DLD1 (cell line): ENCODE measurements at regions not wholly inside any gene's neighbourhood (a gene's known extent, or its start where the extent isn't known, plus 50 kb on each side); places are given as distances from the start of the nearest gene placed in this dataset.
"Not testable (repeated sequence)": the region's sequence is repeated elsewhere in the genome, so short reads cannot be mapped to it uniquely, and the experiment has no call there.

Experiments
- in situ Hi-C: cut with HindIII; loops from 2 replicates; pipeline ENCODE4 v1.10.0; 2017; ENCODE audit warnings: low sequenced_read_pairs

DNA sequence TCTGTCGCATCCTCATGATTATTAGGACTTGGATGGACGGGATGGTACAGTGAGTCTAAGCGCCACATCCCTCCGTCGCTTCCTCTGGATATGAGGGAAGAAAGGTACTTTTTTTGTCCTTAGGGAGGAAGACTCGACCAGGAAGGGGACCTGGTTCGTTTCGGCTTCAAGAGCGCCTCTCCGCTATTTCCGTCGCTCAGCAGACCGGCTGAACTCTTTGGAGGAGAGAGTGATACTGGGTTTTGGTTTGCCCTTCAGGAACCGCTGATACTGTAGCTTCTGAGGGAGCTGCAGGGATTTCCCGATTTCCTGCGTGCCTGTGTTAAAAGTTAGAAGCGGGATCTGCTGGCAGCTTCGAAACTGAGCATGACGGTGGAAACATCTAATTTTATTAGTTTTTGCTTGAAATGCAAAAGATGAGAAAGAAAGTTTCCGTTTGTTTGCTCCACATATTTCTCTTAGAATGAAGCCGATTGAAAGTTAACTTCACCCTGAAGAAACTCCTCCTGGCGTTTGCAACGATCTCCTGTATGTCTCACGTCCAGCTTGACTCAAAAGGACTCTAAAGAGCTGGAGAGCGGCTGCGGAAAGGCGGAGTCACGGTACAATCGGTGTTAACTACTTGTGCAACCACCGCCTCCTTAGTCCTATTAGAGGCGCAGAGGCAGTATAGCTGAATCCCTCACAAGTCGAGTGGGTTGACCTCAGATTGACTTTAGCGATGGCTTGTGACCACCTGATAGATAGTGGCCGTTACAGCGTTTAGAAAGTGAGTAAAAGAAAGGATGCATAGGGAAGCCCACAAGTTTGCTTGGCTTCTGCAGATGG, 129.4 kb downstream of the TRIM27 start:
- in situ Hi-C loops = no loop called here

DNA sequence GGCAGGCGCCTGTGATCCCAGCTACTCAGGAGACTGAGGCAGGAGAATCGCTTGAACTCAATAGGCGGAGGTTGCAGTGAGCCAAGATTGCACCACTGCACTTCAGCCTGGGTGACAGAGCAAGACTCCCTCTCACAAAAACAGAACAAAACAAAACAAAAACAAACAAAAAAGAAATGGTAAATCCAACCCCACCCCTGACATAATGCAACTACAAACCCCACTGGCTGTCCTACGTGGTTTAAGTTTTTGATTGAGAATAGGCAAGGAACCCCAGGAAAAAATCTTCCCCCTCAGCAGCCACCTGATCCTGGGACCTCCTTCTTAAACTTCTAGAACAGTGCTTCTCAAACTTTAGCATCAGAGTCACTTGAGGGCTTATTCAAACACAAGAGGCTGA, 123.1 kb downstream of the TRIM27 start:
- in situ Hi-C loops = not testable (repeated sequence)

DNA sequence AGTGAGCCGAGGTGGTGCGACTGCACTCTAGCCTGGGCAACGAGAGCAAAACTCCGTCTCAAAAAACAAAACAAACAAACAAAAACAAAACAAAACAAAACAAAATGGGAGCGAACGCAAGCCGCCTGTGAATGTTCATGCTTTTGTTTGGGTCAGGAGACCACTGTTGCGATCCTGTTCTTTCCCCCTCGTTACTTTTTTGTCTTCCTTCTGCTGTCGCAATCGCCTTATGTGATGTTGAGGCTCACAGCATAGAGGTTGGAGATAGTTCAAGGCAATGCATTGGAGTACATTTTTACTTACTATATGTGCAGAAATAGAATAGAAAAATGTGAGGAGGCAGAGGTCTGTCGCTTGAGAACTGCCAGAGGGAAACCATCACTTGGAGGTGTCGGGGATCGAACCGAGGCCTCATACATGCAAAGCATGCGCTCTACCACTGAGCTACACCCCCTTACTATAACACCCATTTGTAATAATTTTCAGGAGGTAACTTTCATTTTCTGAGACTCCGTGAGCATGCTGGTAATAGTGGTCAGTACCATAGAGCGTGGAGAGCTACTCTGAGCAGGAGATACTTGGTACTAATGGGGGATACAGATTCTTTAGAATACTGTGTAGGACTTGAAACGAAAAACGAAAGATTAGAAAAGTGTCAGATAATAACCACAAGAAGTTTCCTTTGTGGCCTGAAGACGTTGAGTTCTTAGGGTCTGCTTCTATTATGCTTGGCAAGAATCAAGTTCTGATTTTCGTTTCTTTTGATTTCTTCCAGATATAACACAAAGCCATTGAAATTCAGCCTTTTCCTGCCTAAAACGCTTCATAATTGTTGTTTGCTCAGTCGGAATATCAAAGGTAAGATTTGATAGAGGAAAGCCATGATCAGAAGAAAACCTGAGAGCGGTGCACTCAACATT, 121.1 kb downstream of the TRIM27 start:
- in situ Hi-C loops = no loop called here

DNA sequence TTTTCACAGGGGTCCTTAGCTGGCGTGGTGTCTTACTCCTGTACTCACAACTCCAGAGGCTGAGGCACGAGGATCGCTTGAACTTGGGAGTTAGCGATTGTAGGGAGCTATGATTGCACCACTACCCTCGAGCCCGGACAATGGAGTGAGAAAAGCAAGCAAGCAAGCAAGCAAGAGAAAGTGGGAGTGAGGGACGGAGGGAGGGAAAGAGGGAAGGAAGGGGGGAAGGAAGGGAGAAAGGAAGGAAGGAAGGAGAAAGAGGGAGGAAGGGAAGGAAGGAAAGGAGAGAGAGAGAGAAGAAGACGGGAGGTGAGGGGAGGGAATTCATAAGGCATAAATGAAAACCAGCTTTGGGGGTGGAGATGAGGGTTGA, 120.5 kb downstream of the TRIM27 start:
- in situ Hi-C loops = no loop called here

DNA sequence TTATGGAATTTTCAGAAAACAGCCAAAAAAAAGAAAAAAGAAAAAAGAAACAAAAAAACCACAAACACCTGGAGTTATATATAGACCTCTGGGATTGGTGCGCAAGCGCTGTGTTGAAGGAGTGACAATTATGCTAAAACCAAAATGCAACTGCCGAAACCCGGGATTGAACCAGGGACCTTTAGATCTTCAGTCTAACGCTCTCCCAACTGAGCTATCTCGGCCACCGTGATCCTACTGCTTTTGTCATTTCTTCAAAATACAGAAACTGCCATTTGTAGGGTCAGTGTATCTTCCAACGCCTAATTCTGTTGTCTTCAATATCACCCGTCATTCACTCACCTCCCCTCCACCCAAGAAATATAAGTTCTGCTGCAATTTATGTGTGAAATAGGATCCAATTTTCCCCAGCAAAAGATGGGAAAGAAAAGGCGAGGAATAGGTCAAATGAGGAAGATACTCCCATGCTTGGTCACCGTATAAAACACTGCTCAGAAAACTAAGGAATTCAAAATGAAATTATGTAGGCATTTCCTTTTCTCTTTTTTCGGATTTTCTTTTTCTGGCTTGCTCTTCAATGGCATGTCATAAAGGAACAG, 116.0 kb downstream of the TRIM27 start:
- in situ Hi-C loops = no loop called here

DNA sequence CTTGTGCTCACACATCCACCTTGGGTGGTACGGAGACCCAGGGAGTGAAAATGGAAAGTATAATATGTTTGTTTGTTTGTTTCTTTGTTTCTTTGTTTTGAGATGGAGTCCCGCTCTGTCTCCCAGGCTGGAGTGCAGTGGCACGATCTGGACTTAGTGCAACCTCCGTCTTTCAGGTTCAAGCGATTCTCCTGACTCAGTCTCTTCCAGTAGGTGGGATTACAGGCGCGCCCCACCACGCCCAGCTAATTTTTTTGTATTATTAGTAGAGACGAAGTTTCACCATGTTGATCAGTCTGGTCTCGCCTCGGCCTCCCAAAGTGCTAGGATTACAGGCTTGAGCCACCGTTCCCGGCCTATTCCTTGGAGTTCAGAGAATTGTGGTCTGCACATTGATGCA, 115.4 kb downstream of the TRIM27 start:
- in situ Hi-C loops = no loop called here

DNA sequence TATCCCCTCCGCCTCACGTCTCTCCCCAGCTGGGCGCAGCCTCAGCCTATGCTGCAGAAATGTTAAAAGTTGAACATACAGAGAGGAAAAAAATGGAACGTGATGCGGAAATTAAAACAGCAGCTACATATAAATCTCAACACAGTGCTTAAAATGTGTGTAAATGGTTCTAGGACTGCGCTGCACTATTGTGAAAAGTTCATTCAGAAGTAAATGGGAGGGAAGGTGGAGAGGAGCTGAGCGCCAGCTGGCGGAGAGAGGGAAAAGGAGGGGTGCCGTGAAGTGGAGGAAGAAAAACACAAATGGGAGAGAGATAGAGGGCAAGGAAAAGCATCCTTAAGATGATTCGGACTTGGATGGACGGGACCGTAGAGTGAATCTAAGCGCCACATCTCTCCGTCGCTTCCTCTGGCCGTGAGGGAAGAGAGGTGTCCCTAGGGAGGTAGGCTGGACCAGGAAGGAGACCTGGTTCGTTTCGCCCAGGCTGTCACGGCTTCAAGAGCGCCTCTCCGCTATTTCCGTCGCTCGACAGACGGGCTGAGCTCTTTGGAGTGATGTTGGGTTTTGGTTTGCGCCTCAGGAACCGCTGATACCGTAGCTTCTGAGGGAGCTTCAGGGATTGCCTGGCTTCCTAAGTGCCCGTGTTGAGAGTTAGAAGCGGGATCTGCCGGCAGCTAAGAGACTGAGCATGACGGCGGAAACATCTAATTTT, 113.7 kb downstream of the TRIM27 start:
- in situ Hi-C loops = loop anchor here (5.0 kb wide), 1 partner anchor 52 kb away; no protein-coding TSS in a partner anchor

DNA sequence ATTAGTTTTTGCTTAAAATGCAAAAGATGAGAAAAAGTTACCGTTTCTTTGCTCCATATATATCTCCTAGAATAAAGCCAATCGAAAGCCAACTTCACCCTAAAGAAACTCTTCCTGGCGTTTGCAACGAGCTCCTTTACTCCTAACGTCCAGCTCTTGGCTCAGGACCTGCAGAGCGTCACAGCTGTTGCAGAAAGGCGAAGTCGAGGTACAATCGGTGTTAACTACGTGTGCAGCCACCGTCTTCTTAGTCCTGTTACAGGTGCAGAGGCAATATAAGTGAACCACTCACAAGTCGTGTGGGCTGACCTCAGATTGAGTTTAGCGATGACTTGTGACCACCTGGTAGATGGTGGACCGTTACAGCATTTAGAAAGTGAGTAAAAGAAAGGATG, 113.1 kb downstream of the TRIM27 start:
- in situ Hi-C loops = loop anchor here (5.0 kb wide), 1 partner anchor 52 kb away; no protein-coding TSS in a partner anchor

DNA sequence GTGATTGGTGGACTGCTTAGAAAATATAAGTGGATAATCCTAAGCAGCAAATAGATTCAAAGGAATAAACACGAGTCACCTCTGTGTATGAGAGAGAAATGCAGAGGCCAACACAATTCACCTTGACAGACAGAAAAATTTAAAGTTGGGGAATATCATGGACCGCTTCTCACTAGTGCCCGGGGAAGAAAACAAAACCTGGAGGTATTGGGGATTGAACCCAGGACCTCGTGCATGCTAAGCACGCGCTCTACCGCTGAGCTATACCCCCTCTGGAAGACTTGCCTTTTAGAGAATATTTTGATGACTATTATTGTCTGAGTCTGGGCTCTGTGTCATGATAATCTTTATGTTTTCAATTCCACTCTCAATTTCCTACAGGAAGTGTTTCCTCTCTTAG, 111.9 kb downstream of the TRIM27 start:
- in situ Hi-C loops = loop anchor here (5.0 kb wide), 1 partner anchor 50 kb away; no protein-coding TSS in a partner anchor

DNA sequence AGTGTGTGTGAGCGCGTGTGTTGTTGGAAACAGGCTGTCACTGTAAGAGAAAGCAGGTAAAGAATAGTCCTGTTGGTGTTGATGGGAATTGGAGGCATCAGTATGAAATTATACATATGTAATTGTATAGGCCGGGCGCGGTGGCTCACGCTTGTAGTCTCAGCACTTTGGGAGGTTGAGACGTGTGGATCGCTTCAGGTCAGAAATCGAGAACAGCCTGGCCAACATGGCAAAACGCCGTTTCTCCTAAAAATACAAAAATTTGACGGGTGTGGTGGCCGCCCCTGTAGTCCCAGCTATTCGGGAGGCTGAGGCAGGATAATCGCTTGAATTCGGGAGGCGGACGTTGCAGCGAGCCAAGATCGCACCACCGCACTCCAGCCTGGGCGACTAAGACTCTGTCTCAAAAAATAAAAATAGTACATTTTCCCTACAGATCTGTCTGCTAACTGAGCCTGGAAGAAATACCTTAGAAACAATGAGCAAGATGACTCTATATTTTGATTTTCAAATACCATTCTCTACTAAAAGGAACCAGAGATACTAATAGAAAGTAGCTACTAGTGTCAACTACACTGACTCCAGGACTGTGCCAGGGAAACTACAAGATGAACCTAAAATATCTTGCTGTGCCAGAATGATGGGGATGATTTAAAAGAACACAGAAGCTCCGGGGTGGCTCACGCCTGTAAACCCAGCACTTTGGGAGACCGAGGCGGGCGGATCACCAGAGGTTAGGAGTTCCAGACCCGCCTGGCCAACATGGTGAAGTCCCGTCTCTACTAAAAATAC, 110.8 kb downstream of the TRIM27 start:
- in situ Hi-C loops = loop anchor here (5.0 kb wide), 1 partner anchor 49 kb away; no protein-coding TSS in a partner anchor

DNA sequence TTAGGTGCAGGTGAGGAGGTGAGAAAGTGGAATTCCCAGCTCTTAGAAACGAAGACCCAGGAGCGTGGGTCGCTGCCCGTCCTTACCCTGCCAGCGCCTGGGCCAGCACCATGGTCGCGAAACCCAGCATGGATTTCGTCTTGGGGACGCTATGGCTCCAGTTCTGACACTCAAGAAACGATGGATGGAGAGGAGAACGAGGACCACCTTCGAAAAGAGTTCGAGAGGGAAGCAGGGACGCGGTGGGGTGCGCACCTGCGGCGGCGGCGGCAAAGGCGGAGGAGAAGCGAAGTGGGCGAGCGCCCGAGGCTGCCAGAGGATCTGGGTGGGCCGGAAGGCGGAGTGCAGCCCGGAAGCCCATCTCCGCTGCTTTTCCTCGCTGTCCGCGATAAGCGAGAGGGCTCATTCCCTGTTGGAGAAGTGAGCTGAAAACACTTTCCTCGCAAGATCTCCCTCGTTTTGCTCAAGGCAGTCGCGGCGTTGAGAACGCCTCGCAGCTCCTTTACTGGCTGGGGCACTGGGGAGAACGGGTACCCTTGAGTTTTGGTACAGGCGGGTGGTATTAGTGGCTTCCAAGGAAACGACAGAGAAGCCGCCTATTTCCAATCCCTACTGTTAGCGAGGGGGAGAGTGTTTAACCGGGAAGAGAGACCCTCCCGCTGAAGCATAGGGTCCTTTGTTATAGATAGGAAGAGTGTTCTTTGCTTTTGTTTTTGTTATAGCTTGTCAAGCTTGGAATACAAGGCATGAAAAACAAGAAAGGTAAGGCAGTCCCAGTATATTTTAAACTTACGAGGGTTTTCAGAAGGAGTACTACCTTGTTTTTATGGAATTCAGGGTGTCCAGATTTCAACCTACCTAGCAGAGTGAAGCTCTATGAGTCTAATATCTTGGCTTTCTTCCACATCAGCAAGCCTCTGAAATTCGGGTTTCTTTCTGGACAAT, 109.5 kb downstream of the TRIM27 start:
- in situ Hi-C loops = loop anchor here (5.0 kb wide), 1 partner anchor 48 kb away; no protein-coding TSS in a partner anchor

DNA sequence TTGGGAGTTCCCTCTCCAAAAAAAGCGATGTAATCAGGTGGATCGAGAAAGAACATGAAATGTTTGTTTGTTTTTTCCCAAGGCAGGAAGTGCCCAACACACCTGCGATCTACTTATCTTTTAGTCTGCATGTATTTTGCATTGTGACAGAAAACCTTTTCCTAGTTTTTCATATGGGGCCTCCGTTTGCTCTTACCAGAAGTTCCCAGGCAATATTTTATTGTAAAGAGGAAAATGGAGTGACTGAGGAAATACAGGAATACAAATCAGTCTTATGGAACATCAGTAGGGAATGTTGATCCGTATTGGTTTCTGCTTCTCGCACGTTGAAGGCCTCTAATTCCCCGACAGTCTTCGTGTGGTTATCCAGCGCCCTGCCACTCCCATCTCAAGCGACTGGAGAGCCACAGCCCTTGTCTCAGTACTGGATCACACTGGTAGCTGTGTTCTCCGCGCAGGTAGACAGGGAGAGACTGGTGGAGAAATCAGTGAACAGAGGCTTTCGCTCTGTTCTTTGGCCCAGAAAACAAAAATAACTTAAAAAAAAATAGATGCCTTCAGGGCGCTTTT, 107.4 kb downstream of the TRIM27 start:
- in situ Hi-C loops = no loop called here

DNA sequence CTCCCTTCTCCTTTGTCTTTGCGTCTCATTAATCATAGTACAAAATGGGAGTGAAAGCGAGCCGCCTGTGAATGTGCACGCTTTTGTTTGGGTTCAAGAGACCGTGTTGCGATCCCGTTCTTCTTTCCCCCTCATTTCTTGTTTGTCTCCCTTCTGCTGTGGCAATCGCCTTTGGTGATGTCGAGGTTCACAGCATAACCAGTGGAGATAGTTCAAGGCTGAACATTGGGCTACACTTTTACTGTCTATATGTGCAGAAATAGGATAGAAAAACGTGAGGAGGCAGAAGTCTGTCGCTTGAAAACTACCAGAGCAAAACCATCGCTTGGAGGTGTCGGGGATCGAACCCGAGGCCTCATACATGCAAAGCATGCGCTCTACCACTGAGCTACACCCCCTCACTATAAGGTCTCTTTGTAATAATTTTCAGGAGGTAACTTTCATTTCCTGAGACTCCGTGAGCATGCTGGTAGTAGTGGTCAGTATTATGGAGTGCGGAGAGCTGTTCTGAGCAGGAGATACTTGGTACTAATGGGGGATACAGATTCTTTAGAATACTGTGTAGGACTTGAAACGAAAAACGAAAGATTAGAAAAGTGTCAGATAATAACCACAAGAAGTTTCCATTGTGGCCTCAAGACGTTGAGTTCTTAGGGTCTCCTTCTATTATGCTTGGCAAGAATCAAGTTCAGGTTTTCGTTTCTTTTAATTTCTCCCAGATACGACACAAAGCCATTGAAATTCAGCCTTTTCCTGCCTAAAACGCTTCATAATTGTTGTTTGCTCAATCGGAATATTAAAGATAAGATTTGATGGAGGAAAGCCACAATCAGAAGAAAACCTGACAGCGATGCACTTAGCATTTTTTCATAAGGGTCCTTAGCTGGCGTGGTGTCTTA, 106.6 kb downstream of the TRIM27 start:
- in situ Hi-C loops = no loop called here

DNA sequence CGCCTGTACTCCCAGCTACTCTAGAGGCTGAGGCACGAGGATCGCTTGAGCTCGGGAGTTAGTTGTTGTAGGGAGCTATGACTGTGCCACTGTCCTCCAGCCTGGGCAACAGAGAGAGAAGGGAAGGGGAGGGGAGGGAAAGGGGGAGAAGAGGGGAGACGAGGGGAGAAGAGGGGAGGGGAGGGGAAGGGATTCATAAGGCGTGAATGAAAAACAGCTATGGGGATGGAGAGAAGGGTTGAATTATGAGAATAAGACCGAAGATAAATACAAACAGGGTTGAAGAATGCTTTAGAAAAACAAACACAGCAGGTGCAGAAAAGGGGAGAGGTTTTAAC, 106.0 kb downstream of the TRIM27 start:
- in situ Hi-C loops = no loop called here

DNA sequence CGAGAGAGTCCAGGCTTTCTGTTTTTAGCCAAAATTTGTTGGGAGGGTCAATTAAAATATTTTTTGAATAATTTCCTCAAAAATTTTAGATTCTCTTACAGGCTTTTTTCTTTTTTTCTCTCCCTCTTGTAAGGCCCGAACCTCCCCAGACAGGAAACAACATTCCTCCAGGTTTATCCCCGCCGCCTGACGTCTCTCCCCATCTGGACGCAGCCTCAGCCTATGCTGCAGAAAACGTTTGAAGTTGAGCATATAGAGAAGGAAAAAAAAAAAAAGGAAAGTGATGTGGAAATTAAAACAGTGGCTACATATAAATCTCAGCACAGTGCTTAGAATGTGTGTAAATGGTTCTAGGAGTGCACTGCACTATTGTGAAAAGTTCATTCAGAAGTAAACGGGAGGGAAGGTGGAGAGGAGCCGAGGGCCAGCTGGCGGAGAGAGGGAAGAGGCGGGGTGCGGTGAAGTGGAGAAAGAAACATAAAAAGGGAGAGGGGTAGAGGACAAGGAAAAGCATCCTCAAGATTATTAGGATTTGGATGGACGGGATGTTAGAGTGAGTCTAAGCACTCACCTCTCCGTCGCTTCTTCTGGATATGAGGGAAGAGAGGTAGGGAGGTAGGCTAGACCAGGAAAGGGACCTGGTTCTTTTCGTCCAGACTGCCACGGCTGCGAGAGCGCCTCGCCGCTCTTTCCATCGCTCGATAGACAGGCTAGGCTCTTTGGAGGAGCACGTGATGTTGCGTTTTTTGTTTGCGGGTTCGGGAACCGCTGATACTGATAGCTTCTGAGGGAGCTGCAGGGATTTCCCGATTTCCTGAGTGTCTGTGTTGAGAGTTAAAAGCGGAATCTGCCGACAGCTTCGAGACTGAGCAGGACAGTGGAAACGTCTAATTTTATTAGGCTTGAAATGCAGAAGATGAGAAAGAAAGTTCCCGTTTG, 98.7 kb downstream of the TRIM27 start:
- in situ Hi-C loops = loop anchor here (25.0 kb wide), 1 partner anchor 187 kb away; the partner anchor contains the start of gene ZNF311

DNA sequence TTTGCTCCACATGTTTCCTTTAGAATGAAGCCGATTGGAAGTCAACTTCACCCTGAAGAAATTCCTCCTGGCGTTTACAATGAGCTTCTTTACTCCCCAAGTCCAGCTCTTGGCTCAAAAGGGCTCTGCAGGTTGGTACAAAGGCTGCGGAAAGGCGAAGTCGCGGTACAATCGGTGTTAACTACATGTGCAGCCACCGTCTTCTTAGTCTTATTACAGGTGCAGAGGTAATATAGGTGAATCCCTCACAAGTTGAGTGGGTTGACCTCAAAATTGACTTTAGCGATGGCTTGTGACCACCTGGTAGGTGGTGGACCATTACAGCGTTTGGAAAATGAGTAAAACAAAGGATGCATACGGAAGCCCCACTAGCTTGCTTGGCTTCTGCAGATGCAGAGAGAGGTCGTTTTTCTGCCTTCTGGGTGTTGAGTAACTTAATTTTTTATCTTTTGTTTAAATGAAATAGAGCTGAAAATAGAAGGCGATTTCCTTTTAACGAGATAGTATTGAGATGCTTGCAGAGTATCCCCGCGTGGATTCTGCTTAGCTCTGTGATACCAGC, 98.0 kb downstream of the TRIM27 start:
- in situ Hi-C loops = loop anchor here (25.0 kb wide), 1 partner anchor 186 kb away; the partner anchor contains the start of gene ZNF311
